ENCODE measurements at regions not wholly inside any gene's neighbourhood (a gene's known extent, or its start where the extent isn't known, plus 50 kb on each side); places are given as distances from the start of the nearest gene placed in this dataset.

GRCh38 chr2:158011055-158011771 is 90.5 kb upstream of the UPP2 start:
- peak; percentile 78 for DNase-seq
- Mint-ChIP-seq H3K27ac (peak overlapping the region; percentile 84), H3K4me1 (peaks cover 18% of the 10 kb centered on the region), H3K9me3 (no peaks in the 10 kb centered on the region), H3K27me3 (ENCODE audit: insufficient read depth) (no peaks in the 10 kb centered on the region), H3K4me3 (no peak overlapping the region), H3K36me3 (ENCODE audit: low read depth) (no peaks in the 10 kb centered on the region)
- Histone ChIP-seq H3K4me3 (ENCODE audit: low read length) (no peak overlapping the region), H3K9ac (ENCODE audit: extremely low read depth, low read length, poor library complexity, severe bottlenecking) (no peak overlapping the region), H3K27ac (ENCODE audit: low read depth, low read length) (no peak overlapping the region), H3K4me1 (ENCODE audit: control insufficient read depth, insufficient read depth, low read length) (peaks cover 5% of the 10 kb centered on the region), H3K9me3 (ENCODE audit: control insufficient read depth, low read length) (no peaks in the 10 kb centered on the region), H3K27me3 (ENCODE audit: control insufficient read depth, insufficient read depth, low read length, poor library complexity, severe bottlenecking) (no peaks in the 10 kb centered on the region), H3K36me3 (ENCODE audit: control insufficient read depth, insufficient read depth, low read length) (no peaks in the 10 kb centered on the region)
- TF ChIP-seq CTCF (conservative IDR thresholded peaks at IDR 0.05), result no peak
- WGBS, 2 experiments (ENCODE audit: insufficient coverage in 1 of 2, insufficient read length in 1 of 2), result 67 to 70% methylated on average over 4 to 5 of the region's 5 CpGs

GRCh38 chr2:158009399-158009798 is 92.3 kb upstream of the UPP2 start:
- Mint-ChIP-seq H3K27me3 (ENCODE audit: insufficient read depth) (no peaks in the 10 kb centered on the region), H3K27ac (no peak overlapping the region), H3K4me3 (no peak overlapping the region), H3K36me3 (ENCODE audit: low read depth) (no peaks in the 10 kb centered on the region), H3K4me1 (peaks cover 27% of the 10 kb centered on the region), H3K9me3 (no peaks in the 10 kb centered on the region)
- H3K27me3 ChIP-seq (ENCODE audit: control insufficient read depth, insufficient read depth, low read length, poor library complexity, severe bottlenecking), result no peaks in the 10 kb centered on the region
- no peaks in the 10 kb centered on the region for H3K36me3 ChIP-seq (ENCODE audit: control insufficient read depth, insufficient read depth, low read length)
- TF ChIP-seq CTCF (conservative IDR thresholded peaks at IDR 0.05), result no peak
- H3K9me3 ChIP-seq (ENCODE audit: control insufficient read depth, low read length), result no peaks in the 10 kb centered on the region
- 95% methylated on average over 4 of the region's 4 CpGs; no CpG with 5 or more reads in 1 of the 2 experiments for WGBS, 2 experiments (ENCODE audit: insufficient coverage in 1 of 2, insufficient read length in 1 of 2)
- no peak overlapping the region for H3K9ac ChIP-seq (ENCODE audit: extremely low read depth, low read length, poor library complexity, severe bottlenecking)
- DNase-seq, result no peak
- no peak overlapping the region for H3K4me3 ChIP-seq (ENCODE audit: low read length)
- H3K27ac ChIP-seq (ENCODE audit: low read depth, low read length), result no peak overlapping the region
- peaks cover 6% of the 10 kb centered on the region for H3K4me1 ChIP-seq (ENCODE audit: control insufficient read depth, insufficient read depth, low read length)

- Histone ChIP-seq H3K4me1 (ENCODE audit: control insufficient read depth, insufficient read depth, low read length) (peaks cover 2% of the 10 kb centered on the region), H3K27me3 (ENCODE audit: control insufficient read depth, insufficient read depth, low read length, poor library complexity, severe bottlenecking) (no peaks in the 10 kb centered on the region), H3K9me3 (ENCODE audit: control insufficient read depth, low read length) (no peaks in the 10 kb centered on the region), H3K36me3 (ENCODE audit: control insufficient read depth, insufficient read depth, low read length) (no peaks in the 10 kb centered on the region), H3K27ac (ENCODE audit: low read depth, low read length) (no peak overlapping the region), H3K4me3 (ENCODE audit: low read length) (no peak overlapping the region), H3K9ac (ENCODE audit: extremely low read depth, low read length, poor library complexity, severe bottlenecking) (no peak overlapping the region)
- Mint-ChIP-seq H3K9me3 (no peaks in the 10 kb centered on the region), H3K27ac (no peak overlapping the region), H3K36me3 (ENCODE audit: low read depth) (no peaks in the 10 kb centered on the region), H3K27me3 (ENCODE audit: insufficient read depth) (no peaks in the 10 kb centered on the region), H3K4me1 (peaks cover 25% of the 10 kb centered on the region), H3K4me3 (no peak overlapping the region)
- no peak for DNase-seq
- peak; percentile 61 for TF ChIP-seq CTCF (conservative IDR thresholded peaks at IDR 0.05)
- 77 to 86% methylated on average over 7 to 9 of the region's 9 CpGs for WGBS, 2 experiments (ENCODE audit: insufficient coverage in 1 of 2, insufficient read length in 1 of 2)
Observed at GRCh38 chr2:158006961-158007719, 94.5 kb upstream of the UPP2 start.
